GM20000 (cell line): ENCODE measurements at regions not wholly inside any gene's neighbourhood (a gene's known extent, or its start where the extent isn't known, plus 50 kb on each side); places are given as distances from the start of the nearest gene placed in this dataset.
"Not testable (repeated sequence)": the region's sequence is repeated elsewhere in the genome, so short reads cannot be mapped to it uniquely, and the experiment has no call there.

Experiments used
- DNase-seq: peaks from one replicate; pipeline ENCODE4 v3.0.0; 2012; ENCODE audit warnings: low spot score
- CTCF ChIP-seq: IDR thresholded peaks from 2 replicates; pipeline ENCODE4 v1.5.1; 2012; ENCODE audit warnings: mild to moderate bottlenecking, control low read depth; ENCODE audit errors: extremely low read depth, missing control alignments

DNA sequence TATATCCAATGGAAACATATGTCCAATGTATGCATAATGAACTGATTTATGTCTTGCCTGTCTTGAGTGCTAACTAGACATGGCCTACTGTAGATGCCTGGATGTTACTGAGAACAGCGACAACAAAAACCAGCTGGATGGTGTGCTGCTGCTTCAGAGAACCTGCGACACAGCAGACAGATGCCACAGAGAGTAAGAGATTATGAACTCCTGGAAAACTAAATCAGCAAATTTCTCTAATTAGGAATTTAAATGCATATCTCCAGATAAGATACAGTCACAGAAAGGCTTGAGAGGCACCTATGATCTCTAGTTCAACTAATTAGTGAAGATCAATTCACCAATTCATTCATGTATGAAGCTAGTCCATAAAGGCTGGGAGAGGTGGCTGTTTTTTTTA is 1508.0 kb upstream of the TENM4 start:
- TF ChIP-seq CTCF, result no peak
- DNase-seq, result no peak

DNA sequence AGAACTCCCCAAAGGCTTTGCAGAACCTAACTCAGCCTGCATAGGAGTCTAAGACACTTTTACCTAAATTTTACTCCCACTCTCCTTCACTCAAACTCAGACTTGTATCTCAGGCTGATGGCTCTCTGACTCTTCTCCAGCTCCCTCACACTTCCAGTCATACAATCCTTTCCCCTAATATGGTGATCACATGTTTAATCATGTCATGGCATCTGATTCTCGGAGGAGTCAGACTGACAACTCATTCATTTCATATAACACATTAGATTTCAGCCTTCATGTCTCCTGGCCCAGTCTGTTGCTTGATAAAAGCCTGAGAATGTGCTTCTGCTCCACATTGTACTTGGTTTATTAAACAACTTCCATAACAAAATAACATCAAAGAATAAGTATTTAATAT is 1503.9 kb upstream of the TENM4 start:
- no peak for DNase-seq
- TF ChIP-seq CTCF, result no peak

GRCh38 chr11:80943226-80943625 is 1502.4 kb upstream of the TENM4 start:
- no peak for DNase-seq
- TF ChIP-seq CTCF, result no peak

- DNase-seq, result no peak
- TF ChIP-seq CTCF, result no peak
These were observed 1497.0 kb upstream of the TENM4 start for GRCh38 chr11:80937842-80938241.

DNA sequence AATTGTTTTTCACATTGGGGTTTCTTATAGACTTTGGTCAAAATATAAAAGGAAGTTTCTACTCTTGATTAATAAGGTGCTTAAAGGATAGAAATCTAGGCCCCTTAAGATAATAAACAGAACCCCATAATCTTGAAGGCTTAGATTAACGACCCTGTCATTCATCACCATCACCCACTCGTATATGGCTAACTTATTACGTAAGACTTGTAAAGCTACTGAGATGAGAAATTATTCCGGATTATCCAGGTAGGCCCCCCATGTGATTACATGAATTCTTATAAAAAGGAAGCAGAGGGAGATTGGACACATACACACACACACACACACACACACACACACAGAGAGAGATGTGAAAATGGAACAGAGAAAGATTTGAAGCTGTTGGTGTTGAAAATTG is 1489.2 kb upstream of the TENM4 start:
- no peak for DNase-seq
- TF ChIP-seq CTCF, result no peak

DNA sequence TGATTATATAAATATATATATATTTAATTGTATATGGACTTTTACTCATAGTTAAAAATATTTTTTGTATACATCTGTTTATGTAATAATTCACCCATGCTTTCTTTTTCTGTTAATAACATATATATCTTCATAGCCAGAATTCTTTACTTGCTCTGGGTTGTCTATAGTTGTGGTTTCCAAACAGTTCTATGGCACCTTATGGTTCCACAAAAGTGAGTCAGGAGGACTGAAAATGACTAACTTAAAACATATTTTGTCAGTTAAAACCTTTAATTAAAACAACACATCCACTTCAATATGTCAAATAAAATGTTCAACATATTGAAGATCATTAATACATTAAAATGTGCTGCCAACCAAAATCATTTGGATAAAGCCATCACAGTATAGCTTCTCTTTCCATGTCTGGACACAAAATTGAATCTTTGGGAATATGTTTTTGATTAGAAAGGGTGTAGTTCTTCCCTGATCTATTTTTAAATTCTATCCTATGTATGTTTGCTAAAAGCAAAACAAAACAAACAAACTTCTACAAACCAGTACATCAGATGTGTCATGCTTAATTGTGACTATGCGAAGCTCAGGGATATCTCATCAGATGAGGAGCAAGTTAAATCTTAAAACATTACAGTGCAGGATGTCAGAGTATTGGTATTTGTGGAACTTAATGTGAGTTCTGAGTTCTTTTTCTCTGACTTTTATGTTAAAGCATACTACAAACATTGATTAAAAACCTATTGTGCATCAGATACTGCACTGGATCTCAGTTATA is 1488.4 kb upstream of the TENM4 start:
- no peak for TF ChIP-seq CTCF
- no peak for DNase-seq

DNA sequence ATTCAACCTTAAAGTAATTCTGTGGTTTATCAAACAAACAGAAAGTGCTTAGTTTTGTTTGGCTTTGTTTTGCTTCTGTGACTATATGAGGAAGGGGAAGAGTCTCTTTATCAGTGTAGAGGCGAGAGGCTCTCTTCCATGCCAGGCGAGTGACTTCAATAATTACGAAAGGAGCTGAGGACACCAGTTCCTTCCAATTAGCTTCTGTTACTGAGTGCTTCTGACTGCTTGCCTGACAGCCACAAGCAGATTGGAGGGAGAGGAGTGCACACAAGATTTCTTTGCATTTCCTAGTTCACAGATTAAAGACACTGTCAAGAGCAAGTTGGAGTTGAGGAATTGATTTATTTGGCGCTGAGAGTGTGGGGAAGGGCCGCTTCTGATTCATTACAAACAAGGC is 1484.5 kb upstream of the TENM4 start:
- no peak for DNase-seq
- no peak for TF ChIP-seq CTCF

DNA sequence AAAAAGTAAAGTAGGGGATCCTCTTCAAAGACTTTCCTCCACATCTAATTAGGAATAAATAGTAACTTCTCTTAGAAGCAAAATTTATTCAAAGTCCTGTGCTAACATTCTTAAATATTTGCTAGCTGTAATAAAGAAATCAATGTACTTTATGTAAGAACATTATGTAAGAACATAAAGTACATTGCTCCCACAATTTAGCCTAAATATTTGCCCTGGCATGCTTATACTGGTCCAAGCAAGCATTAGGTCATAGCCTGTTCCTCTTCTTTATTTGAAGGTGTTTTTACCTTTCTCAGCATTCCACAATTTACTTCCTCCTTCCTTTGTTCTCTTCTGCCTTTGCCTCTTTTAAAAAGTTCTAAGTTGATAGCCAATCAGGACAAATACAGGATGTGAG is 1480.5 kb upstream of the TENM4 start:
- DNase-seq, result not testable (repeated sequence)
